HCT116 (cell line): ENCODE measurements at regions not wholly inside any gene's neighbourhood (a gene's known extent, or its start where the extent isn't known, plus 50 kb on each side); places are given as distances from the start of the nearest gene placed in this dataset.

Experiments
- ATAC-seq: fragments of 200-7000 bp; cut with Tn5 transposase; 2 replicates; pipeline ENCODE4 v1.9.1; 2020; ENCODE audit warnings: mild to moderate bottlenecking, moderate library complexity
- BruUV-seq: library from RNA; stranded (reverse); fragments of 400-500 nt; replicated peaks from 2 replicates; lab custom pipeline; 2021; lab: Mats Ljungman, UMichigan
- CTCF ChIA-PET: fragments of 300-600 bp; sonication (Branson Sonifier 250); formaldehyde crosslinking; loops from one replicate; lab custom pipeline; 2021; ENCODE audit warnings: antibody characterized with exemption; lab: Charles Lee
- POLR2A ChIA-PET: fragments of 300-600, 350-600 bp; sonication (Branson Sonifier 250); formaldehyde crosslinking; loops from one replicate; lab custom pipeline; 2021; ENCODE audit warnings: antibody characterized with exemption; lab: Charles Lee
- RAD21 ChIA-PET, 2 experiments: fragments of 300-600 bp; sonication (Branson Sonifier 250); formaldehyde crosslinking; loops; one replicate each; lab custom pipeline; 2023; ENCODE audit warnings: low total read pairs in 2 of 2; ENCODE audit not compliant: uncharacterized antibody in 2 of 2, unreplicated experiment in 2 of 2, low non-redundant PET in 1 of 2; lab: Charles Lee
- DNase-seq: peaks from one replicate; pipeline ENCODE4 v3.0.0-alpha.2; 2010; ENCODE audit warnings: low read depth, low spot score
- H2AFZ ChIP-seq: fragments of 200-600 bp; shearing (Covaris generic), sonication (generic); 2 replicates; pipeline ENCODE4 v1.6.1; 2017; ENCODE audit warnings: low read depth, mixed run types, mixed read lengths, antibody characterized with exemption, low read length; ENCODE audit not compliant: poor library complexity, severe bottlenecking
- H3K27ac ChIP-seq: 2 replicates; pipeline ENCODE4 v1.5.1; 2012; ENCODE audit warnings: low read depth, low read length
- H3K27me3 ChIP-seq: fragments of 200-600 bp; sonication (generic); 2 replicates; pipeline ENCODE4 v1.6.1; 2016; ENCODE audit warnings: mixed run types, low read length, mixed read lengths; ENCODE audit not compliant: insufficient read depth
- H3K36me3 ChIP-seq, 2 experiments: fragments of 200-500 bp in 1 of 2; fragments of 200-600 bp in 1 of 2; sonication (Bioruptor generic) in 1 of 2; sonication (generic) in 1 of 2; 2 replicates each; pipeline versions ENCODE4 v1.5.1 to v1.6.1; 2014 to 2016; ENCODE audit warnings: low read length in 2 of 2, inconsistent platforms in 1 of 2, mixed read lengths in 1 of 2, mixed run types in 1 of 2; ENCODE audit not compliant: insufficient read depth in 2 of 2, control insufficient read depth in 1 of 2
- H3K4me1 ChIP-seq, 2 experiments: fragments of 200-600 bp in 1 of 2; sonication (generic) in 1 of 2; 2 replicates each; pipeline versions ENCODE4 v1.5.1 to v1.6.1; 2012 to 2017; ENCODE audit warnings: low read length in 2 of 2, inconsistent platforms in 1 of 2, mild to moderate bottlenecking in 1 of 2, mixed read lengths in 1 of 2, mixed run types in 1 of 2, moderate library complexity in 1 of 2; ENCODE audit not compliant: insufficient read depth in 2 of 2, control insufficient read depth in 1 of 2
- H3K4me2 ChIP-seq: fragments of 200-600 bp; sonication (generic); 2 replicates; pipeline ENCODE4 v1.6.1; 2017; ENCODE audit warnings: mixed run types, low read length, mixed read lengths
- H3K4me3 ChIP-seq, 2 experiments: fragments of 200-600 bp in 1 of 2; sonication (generic) in 1 of 2; replicated peaks in 1 of 2; 2 replicates each; pipeline ENCODE4 v1.5.1; 2011 to 2016; ENCODE audit warnings: low read length in 2 of 2, control low read depth in 1 of 2, low read depth in 1 of 2, mild to moderate bottlenecking in 1 of 2, mixed read lengths in 1 of 2, mixed run types in 1 of 2
- H3K79me2 ChIP-seq: fragments of 200-600 bp; sonication (generic); 2 replicates; pipeline ENCODE4 v1.6.1; 2017; ENCODE audit warnings: mild to moderate bottlenecking, mixed run types, low read length, moderate library complexity, mixed read lengths; ENCODE audit not compliant: insufficient read depth
- H3K9ac ChIP-seq: fragments of 200-600 bp; sonication (generic); 2 replicates; pipeline ENCODE4 v1.6.1; 2016; ENCODE audit warnings: low read length, mixed read lengths
- H3K9me2 ChIP-seq: fragments of 200-600 bp; sonication (generic), shearing (Covaris generic); 2 replicates; pipeline ENCODE4 v1.6.1; 2017; ENCODE audit warnings: mixed run types, mild to moderate bottlenecking, moderate library complexity; ENCODE audit not compliant: insufficient read depth
- H3K9me3 ChIP-seq, 2 experiments: fragments of 200-500 bp in 1 of 2; fragments of 200-600 bp in 1 of 2; sonication (Bioruptor generic) in 1 of 2; sonication (generic) in 1 of 2; 2 replicates each; pipeline ENCODE4 v1.6.1; 2014 to 2017; ENCODE audit warnings: low read length in 2 of 2, mixed read lengths in 2 of 2, inconsistent platforms in 1 of 2, low read depth in 1 of 2, mild to moderate bottlenecking in 1 of 2, mixed run types in 1 of 2, moderate library complexity in 1 of 2; ENCODE audit not compliant: control insufficient read depth in 1 of 2, insufficient read depth in 1 of 2
- H4K20me1 ChIP-seq: fragments of 200-600 bp; sonication (generic), shearing (Covaris generic); 2 replicates; pipeline ENCODE4 v1.6.1; 2017; ENCODE audit warnings: mixed run types, mild to moderate bottlenecking, moderate library complexity; ENCODE audit not compliant: insufficient read depth
- ATF3 ChIP-seq: IDR thresholded peaks from 2 replicates; pipeline ENCODE4 v1.6.1; 2012
- CBX3 ChIP-seq: IDR thresholded peaks from 2 replicates; pipeline ENCODE4 v1.6.1; 2012; ENCODE audit warnings: low read depth
- CEBPB ChIP-seq: IDR thresholded peaks from 2 replicates; pipeline ENCODE4 v1.6.1; 2012; ENCODE audit warnings: low read depth
- CTCF ChIP-seq, 3 experiments: fragments of 200-600 bp in 1 of 3; sonication (generic) in 1 of 3; IDR thresholded peaks in 2 of 3; conservative IDR thresholded peaks in 1 of 3; 2 replicates each; pipeline ENCODE4 v1.5.1; 2012 to 2017; ENCODE audit warnings: low read depth in 2 of 3, low read length in 2 of 3, antibody characterized with exemption in 1 of 3, borderline replicate concordance in 1 of 3, control low read depth in 1 of 3, mild to moderate bottlenecking in 1 of 3, mixed read lengths in 1 of 3, mixed run types in 1 of 3, moderate library complexity in 1 of 3; ENCODE audit not compliant: insufficient read depth in 1 of 3
- EGR1 ChIP-seq: IDR thresholded peaks from 2 replicates; pipeline ENCODE4 v1.6.1; 2012; ENCODE audit warnings: low read depth
- ELF1 ChIP-seq: IDR thresholded peaks from 2 replicates; pipeline ENCODE4 v1.6.1; 2012; ENCODE audit warnings: low read depth, borderline replicate concordance
- EZH2 ChIP-seq: fragments of 200-600 bp; sonication (generic); IDR thresholded peaks from 2 replicates; pipeline ENCODE4 v1.6.1; 2017; ENCODE audit warnings: antibody characterized with exemption, mixed run types
- EZH2phosphoT487 ChIP-seq: fragments of 200-600 bp; IDR thresholded peaks from 2 replicates; pipeline ENCODE4 v1.6.1; 2018; ENCODE audit warnings: antibody characterized with exemption, borderline replicate concordance
- POLR2A ChIP-seq: IDR thresholded peaks from 2 replicates; pipeline ENCODE4 v1.7.0; 2011; ENCODE audit warnings: borderline replicate concordance; ENCODE audit not compliant: insufficient read depth, insufficient read length; ENCODE audit errors: extremely low read depth
- POLR2AphosphoS5 ChIP-seq: IDR thresholded peaks from 2 replicates; pipeline ENCODE4 v1.6.1; 2011; ENCODE audit warnings: mild to moderate bottlenecking, low read depth, low read length, moderate library complexity
- SIN3A ChIP-seq: IDR thresholded peaks from 2 replicates; pipeline ENCODE4 v1.6.1; 2012; ENCODE audit warnings: low read depth
- SP1 ChIP-seq: IDR thresholded peaks from 2 replicates; pipeline ENCODE4 v1.6.1; 2012; ENCODE audit warnings: low read depth
- YY1 ChIP-seq: IDR thresholded peaks from 2 replicates; pipeline ENCODE4 v1.6.1; 2011; ENCODE audit warnings: low read length, low read depth, moderate library complexity, mild to moderate bottlenecking; ENCODE audit not compliant: insufficient replicate concordance; ENCODE audit errors: extremely low read depth
- ZBTB33 ChIP-seq: IDR thresholded peaks from 2 replicates; pipeline ENCODE4 v1.6.1; 2011; ENCODE audit warnings: mild to moderate bottlenecking, low read length, moderate library complexity; ENCODE audit not compliant: insufficient replicate concordance; ENCODE audit errors: extremely low read depth
- ZFX ChIP-seq: fragments of 450-650 bp; IDR thresholded peaks from 2 replicates; pipeline ENCODE4 v1.6.1; 2017
- ZNF274 ChIP-seq: fragments of 200-500 bp; sonication (Bioruptor generic); IDR thresholded peaks from 2 replicates; pipeline ENCODE4 v1.6.1; 2014; ENCODE audit warnings: mild to moderate bottlenecking, low read depth, low read length, inconsistent platforms
- intact Hi-C: fragments of 100-400 bp; cut with micrococcal nuclease; formaldehyde crosslinking; loops from 2 replicates; pipeline ENCODE4 v1.10.0; 2022

- no peak for TF ChIP-seq CTCF (IDR thresholded peaks at IDR 0.05 in 2 of 3, conservative IDR thresholded peaks at IDR 0.05 in 1 of 3; ENCODE audit: borderline replicate concordance in 1 of 3, insufficient read depth in 1 of 3, low read depth in 2 of 3, low read length in 2 of 3)
- no peak for TF ChIP-seq POLR2AphosphoS5
- TF ChIP-seq ZBTB33, result no peak
- TF ChIP-seq EZH2phosphoT487, result no peak
These were observed 124.3 kb downstream of the FOXD2 start (continued) for GRCh38 chr1:47562147-47562546.

GRCh38 chr1:47562799-47563198, 125.0 kb downstream of the FOXD2 start:
- ChIA-PET POLR2A (no interaction called here), RAD21 (no interaction called here), CTCF (no interaction called here)
- no peaks in the 10 kb centered on the region for H3K9me3 ChIP-seq
- H3K79me2 ChIP-seq, result no peaks in the 10 kb centered on the region
- no peak for ATAC-seq
- H2AFZ ChIP-seq, result no peak overlapping the region
- H3K36me3 ChIP-seq, result no peaks in the 10 kb centered on the region
- no peaks in the 10 kb centered on the region for H3K9me2 ChIP-seq
- no peaks in the 10 kb centered on the region for H4K20me1 ChIP-seq
- H3K4me3 ChIP-seq, result no peak overlapping the region
- H3K4me1 ChIP-seq, result peaks cover 8 to 35% of the 10 kb centered on the region in 2 experiments; a peak in 3 of 4 replicates
- H3K27ac ChIP-seq, result no peak overlapping the region
- intact Hi-C loops, result no loop called here
- TF ChIP-seq ELF1 (no peak), SIN3A (no peak), CEBPB (no peak), YY1 (no peak), POLR2A (no peak), CTCF (IDR thresholded peaks at IDR 0.05 in 2 of 3, conservative IDR thresholded peaks at IDR 0.05 in 1 of 3; ENCODE audit: borderline replicate concordance in 1 of 3, insufficient read depth in 1 of 3, low read depth in 2 of 3, low read length in 2 of 3) (no peak), POLR2AphosphoS5 (no peak), EZH2phosphoT487 (no peak), CBX3 (no peak), SP1 (no peak), ATF3 (no peak), ZBTB33 (no peak), EZH2 (no peak), ZFX (no peak), EGR1 (no peak), ZNF274 (no peak)
- H3K27me3 ChIP-seq, result no peaks in the 10 kb centered on the region; the same call in 1 of the 2 replicates
- BruUV-seq, result no TSS peak
- no peak overlapping the region for H3K4me2 ChIP-seq
- H3K9ac ChIP-seq, result no peak overlapping the region
- DNase-seq, result no peak
